Gastrocnemius medialis (tissue), 4 donors: ENCODE measurements at regions not wholly inside any gene's neighbourhood (a gene's known extent, or its start where the extent isn't known, plus 50 kb on each side); places are given as distances from the start of the nearest gene placed in this dataset.

Experiments used
- CTCF ChIP-seq, 5 experiments: fragments of 450-650 bp in 3 of 5; fragments of 200-600 bp in 2 of 5; sonication (generic) in 2 of 5; IDR thresholded peaks in 4 of 5; conservative IDR thresholded peaks in 1 of 5; 1 replicate in 4 of 5; 2 replicates in 1 of 5; pipeline ENCODE4 v1.5.1; 2016 to 2019; ENCODE audit warnings: antibody characterized with exemption in 5 of 5, mild to moderate bottlenecking in 3 of 5, moderate library complexity in 3 of 5
- POLR2A ChIP-seq, 2 donors: fragments of 450-650 bp; IDR thresholded peaks; one replicate each; pipeline ENCODE4 v1.6.1; 2017; ENCODE audit warnings: antibody characterized with exemption in 2 of 2, mild to moderate bottlenecking in 2 of 2, moderate library complexity in 2 of 2

- TF ChIP-seq CTCF (IDR thresholded peaks at IDR 0.05 in 4 of 5, conservative IDR thresholded peaks at IDR 0.05 in 1 of 5) (no peak), POLR2A (IDR thresholded peaks at IDR 0.05) (no peak)
Measured at GRCh38 chr2:121949271-121949670, 193.8 kb downstream of the TSN start.
